Thymus (tissue), 11 donors: ENCODE measurements at regions not wholly inside any gene's neighbourhood (a gene's known extent, or its start where the extent isn't known, plus 50 kb on each side); places are given as distances from the start of the nearest gene placed in this dataset.

Experiments used
- DNase-seq, 9 donors: peaks; one replicate each; pipeline ENCODE4 v3.0.0-alpha.2; 2013; ENCODE audit warnings: low spot score in 9 of 9, low read depth in 6 of 9, missing footprints in 1 of 9
- H3K27ac ChIP-seq, 2 donors: one replicate each; pipeline ENCODE4 v1.5.1; 2013; ENCODE audit warnings: control low read depth in 1 of 2, low read depth in 1 of 2, low read length in 1 of 2, mild to moderate bottlenecking in 1 of 2, moderate library complexity in 1 of 2
- H3K27me3 ChIP-seq, 2 donors: one replicate each; pipeline ENCODE4 v1.5.1; 2013; ENCODE audit warnings: low read length in 1 of 2; ENCODE audit not compliant: control insufficient read depth in 2 of 2, insufficient read depth in 1 of 2
- H3K36me3 ChIP-seq, 2 donors: one replicate each; pipeline ENCODE4 v1.5.1; 2013; ENCODE audit warnings: low read length in 1 of 2, mild to moderate bottlenecking in 1 of 2, moderate library complexity in 1 of 2; ENCODE audit not compliant: control insufficient read depth in 2 of 2, insufficient read depth in 2 of 2
- H3K4me1 ChIP-seq, 2 donors: one replicate each; pipeline ENCODE4 v1.5.1; 2013; ENCODE audit warnings: low read length in 2 of 2; ENCODE audit not compliant: control insufficient read depth in 2 of 2, insufficient read depth in 2 of 2
- H3K4me3 ChIP-seq, 2 donors: one replicate each; pipeline ENCODE4 v1.5.1; 2013; ENCODE audit warnings: low read length in 2 of 2, control low read depth in 1 of 2, mild to moderate bottlenecking in 1 of 2
- H3K9me3 ChIP-seq, 2 donors: one replicate each; pipeline ENCODE4 v1.5.1; 2013; ENCODE audit warnings: low read length in 1 of 2, mild to moderate bottlenecking in 1 of 2; ENCODE audit not compliant: control insufficient read depth in 2 of 2, insufficient read depth in 1 of 2
- WGBS: extraction: QIAGEN DNeasy Blood & Tissue Kit; methylation state at CpG from one replicate; pipeline ENCODE4 v1.1.7; 2013; 5-methylcytosine and 5-hydroxymethylcytosine counted together
- donor health status: healthy.

- H3K4me3 ChIP-seq: no peak overlapping the region
Observed at GRCh38 chr16:6958184-6958583, 374.5 kb upstream of the RBFOX1 start.

DNA sequence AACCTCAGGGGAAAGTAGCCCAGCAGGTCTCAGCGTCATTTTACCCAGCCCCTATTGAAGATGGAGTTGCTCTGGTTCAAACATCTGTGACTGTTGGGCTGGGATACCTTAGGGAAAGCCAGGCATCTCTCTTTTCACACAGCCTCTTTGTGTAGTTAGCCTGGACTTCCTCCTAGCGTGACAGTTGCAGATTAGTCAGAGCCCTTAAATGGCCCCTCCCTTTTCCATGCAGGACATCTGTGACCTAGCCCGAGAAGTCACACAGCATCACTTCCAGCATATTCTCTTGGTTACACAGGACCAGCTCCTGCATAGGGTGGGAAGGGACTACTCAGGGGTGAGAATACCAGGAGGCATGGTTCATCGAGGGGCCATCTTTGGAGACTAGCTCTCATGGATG is 375.0 kb upstream of the RBFOX1 start:
- Histone ChIP-seq H3K4me3 (no peak overlapping the region), H3K27me3 (no peaks in the 10 kb centered on the region), H3K9me3 (no peaks in the 10 kb centered on the region), H3K4me1 (no peaks in the 10 kb centered on the region), H3K36me3 (no peaks in the 10 kb centered on the region), H3K27ac (no peak overlapping the region)
- no peak for DNase-seq
- 80% methylated on average over 4 of the region's 4 CpGs for WGBS

More at GRCh38 chr16:6958184-6958583, 374.5 kb upstream of the RBFOX1 start:
- DNase-seq: no peak
- Histone ChIP-seq H3K36me3 (no peaks in the 10 kb centered on the region), H3K9me3 (no peaks in the 10 kb centered on the region), H3K4me1 (no peaks in the 10 kb centered on the region), H3K27ac (no peak overlapping the region), H3K27me3 (no peaks in the 10 kb centered on the region)
- WGBS: 97% methylated on average over 8 of the region's 8 CpGs

GRCh38 chr16:6956511-6956910 is 376.1 kb upstream of the RBFOX1 start:
- H3K9me3 ChIP-seq: no peaks in the 10 kb centered on the region
- no peaks in the 10 kb centered on the region for H3K4me1 ChIP-seq
- no peak overlapping the region for H3K27ac ChIP-seq
- H3K4me3 ChIP-seq: no peak overlapping the region
- WGBS: 95% methylated on average over 3 of the region's 3 CpGs
- no peak for DNase-seq
- no peaks in the 10 kb centered on the region for H3K36me3 ChIP-seq
- H3K27me3 ChIP-seq: no peaks in the 10 kb centered on the region

DNA sequence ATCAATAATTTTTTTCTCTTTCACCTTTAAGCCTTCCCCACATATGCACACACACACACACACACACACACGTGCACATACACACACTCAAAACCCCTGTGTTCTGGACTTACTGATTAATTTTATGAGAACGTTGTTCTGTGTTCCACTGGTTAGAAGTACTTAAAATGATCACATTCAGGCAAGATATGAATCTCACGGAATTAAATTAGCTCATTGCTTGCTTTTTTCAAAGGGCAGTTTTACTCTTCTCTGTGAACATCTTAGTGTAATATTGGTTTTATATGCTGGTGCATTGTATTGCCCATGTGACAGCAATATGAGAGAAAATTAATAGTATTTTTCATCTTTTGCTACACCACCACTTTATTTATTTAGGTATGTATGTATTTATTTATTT is 377.3 kb upstream of the RBFOX1 start:
- H3K27me3 ChIP-seq: no peaks in the 10 kb centered on the region
- 60% methylated on average over 3 of the region's 3 CpGs for WGBS

DNA sequence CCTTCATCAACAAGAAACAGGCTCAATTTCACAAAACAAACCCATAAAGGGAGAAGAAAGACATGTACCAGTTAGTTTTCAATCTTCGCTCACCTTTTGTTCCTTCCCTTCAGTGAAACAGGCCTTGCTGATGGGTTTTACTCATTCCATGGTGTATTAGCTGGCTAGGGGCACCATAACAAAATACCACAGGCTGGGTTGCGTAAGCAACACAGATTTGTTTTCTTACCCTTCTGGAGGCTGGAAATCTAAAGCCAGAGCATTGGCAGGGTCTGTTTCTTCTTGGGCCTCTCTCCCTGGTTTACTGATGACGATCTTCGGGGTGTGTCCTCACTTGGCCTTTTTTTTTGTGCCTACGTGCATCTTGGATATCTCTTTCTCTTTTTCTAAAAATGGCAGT is 383.4 kb upstream of the RBFOX1 start:
- 71% methylated on average over 5 of the region's 5 CpGs for WGBS
- no peak for DNase-seq
- Histone ChIP-seq H3K4me1 (no peaks in the 10 kb centered on the region), H3K4me3 (no peak overlapping the region), H3K36me3 (no peaks in the 10 kb centered on the region), H3K9me3 (no peaks in the 10 kb centered on the region), H3K27ac (no peak overlapping the region), H3K27me3 (no peaks in the 10 kb centered on the region)

More for the DNA sequence above, 377.3 kb upstream of the RBFOX1 start:
- H3K9me3 ChIP-seq: no peaks in the 10 kb centered on the region
- H3K36me3 ChIP-seq: no peaks in the 10 kb centered on the region
- no peak overlapping the region for H3K27ac ChIP-seq
- no peak overlapping the region for H3K4me3 ChIP-seq
- no peak for DNase-seq
- H3K4me1 ChIP-seq: no peaks in the 10 kb centered on the region

DNA sequence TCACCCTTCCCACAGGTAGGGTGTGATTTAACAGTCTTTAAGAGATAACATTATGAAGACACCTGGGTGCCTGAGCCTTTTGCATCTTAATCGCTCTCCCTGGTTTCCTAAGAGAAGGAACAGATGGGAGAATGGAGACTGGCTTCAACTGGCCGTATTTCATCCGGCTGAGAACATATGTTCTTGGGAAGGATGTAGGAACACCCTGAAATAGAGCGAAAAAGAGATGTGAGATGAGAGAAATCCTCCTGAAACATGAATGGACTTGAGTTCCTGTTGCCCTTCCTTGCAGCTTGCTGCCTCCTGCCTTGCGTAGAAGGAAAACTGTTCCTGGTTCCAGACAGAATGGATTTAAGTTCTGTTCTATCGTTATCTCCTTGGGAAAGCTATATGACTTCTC is 385.4 kb upstream of the RBFOX1 start:
- Histone ChIP-seq H3K27ac (no peak overlapping the region), H3K9me3 (no peaks in the 10 kb centered on the region), H3K4me1 (no peaks in the 10 kb centered on the region), H3K4me3 (no peak overlapping the region), H3K27me3 (no peaks in the 10 kb centered on the region), H3K36me3 (no peaks in the 10 kb centered on the region)
- DNase-seq: no peak
- 64% methylated on average over 6 of the region's 6 CpGs for WGBS

GRCh38 chr16:6946802-6947201 is 385.8 kb upstream of the RBFOX1 start:
- WGBS: 85% methylated on average over 1 of the region's 1 CpG
- no peaks in the 10 kb centered on the region for H3K27me3 ChIP-seq
- H3K9me3 ChIP-seq: no peaks in the 10 kb centered on the region
- no peak overlapping the region for H3K27ac ChIP-seq
- no peaks in the 10 kb centered on the region for H3K4me1 ChIP-seq
- no peaks in the 10 kb centered on the region for H3K36me3 ChIP-seq
- DNase-seq: no peak
- no peak overlapping the region for H3K4me3 ChIP-seq

DNA sequence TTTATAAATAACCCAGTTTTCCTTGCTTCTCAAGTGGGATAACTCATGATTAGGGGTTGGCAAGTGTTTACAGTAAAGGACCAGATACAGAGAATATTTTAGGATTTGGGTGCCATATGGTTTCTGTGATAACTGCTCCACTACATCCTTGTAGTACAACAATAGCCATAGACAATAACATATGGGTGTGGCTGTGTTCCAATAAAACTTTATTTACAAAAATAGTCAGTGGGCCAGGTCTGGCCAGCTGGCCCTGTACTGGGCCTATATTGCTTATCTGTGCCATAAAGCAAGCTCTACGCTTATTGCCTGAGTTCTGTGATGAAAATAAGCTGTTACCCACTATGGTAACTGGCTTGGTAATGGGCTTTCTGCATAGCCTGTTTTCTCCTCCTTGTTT is 386.5 kb upstream of the RBFOX1 start:
- no peaks in the 10 kb centered on the region for H3K4me1 ChIP-seq
- H3K4me3 ChIP-seq: no peak overlapping the region
- no peaks in the 10 kb centered on the region for H3K27me3 ChIP-seq
- H3K27ac ChIP-seq: no peak overlapping the region
- no peaks in the 10 kb centered on the region for H3K36me3 ChIP-seq
- no peak for DNase-seq
- 93% methylated on average over 1 of the region's 1 CpG for WGBS
- H3K9me3 ChIP-seq: no peaks in the 10 kb centered on the region

GRCh38 chr16:6940968-6941367 is 391.7 kb upstream of the RBFOX1 start:
- DNase-seq: no peak
- Histone ChIP-seq H3K36me3 (no peaks in the 10 kb centered on the region), H3K27me3 (no peaks in the 10 kb centered on the region), H3K27ac (no peak overlapping the region), H3K9me3 (no peaks in the 10 kb centered on the region), H3K4me3 (no peak overlapping the region), H3K4me1 (no peaks in the 10 kb centered on the region)
- 98% methylated on average over 5 of the region's 5 CpGs for WGBS

GRCh38 chr16:6937641-6938040 is 395.0 kb upstream of the RBFOX1 start:
- DNase-seq: no peak
- no peaks in the 10 kb centered on the region for H3K9me3 ChIP-seq
- no peaks in the 10 kb centered on the region for H3K4me1 ChIP-seq
- no peak overlapping the region for H3K27ac ChIP-seq
- H3K27me3 ChIP-seq: no peaks in the 10 kb centered on the region
- H3K36me3 ChIP-seq: no peaks in the 10 kb centered on the region
- H3K4me3 ChIP-seq: no peak overlapping the region
- 91% methylated on average over 5 of the region's 5 CpGs for WGBS
